ENCODE measurements at regions not wholly inside any gene's neighbourhood (a gene's known extent, or its start where the extent isn't known, plus 50 kb on each side); places are given as distances from the start of the nearest gene placed in this dataset.

GRCh38 chr11:19405966-19406365, 165.2 kb upstream of the E2F8 start (continued):
- TF ChIP-seq CHD7 (IDR thresholded peaks at IDR 0.05; ENCODE audit: insufficient replicate concordance, low read length), result no peak
- no peak for TF ChIP-seq POLR2A (IDR thresholded peaks at IDR 0.05; ENCODE audit: control extremely low read depth in 1 of 2, low read depth in 2 of 2, low read length in 2 of 2)
- no peak for TF ChIP-seq JUN (IDR thresholded peaks at IDR 0.05; ENCODE audit: low read depth, low read length)
- TF ChIP-seq RAD21 (IDR thresholded peaks at IDR 0.05 in 1 of 2, conservative IDR thresholded peaks at IDR 0.05 in 1 of 2; ENCODE audit: low read depth in 2 of 2, low read length in 2 of 2), result no peak
- TF ChIP-seq RBBP5 (IDR thresholded peaks at IDR 0.05; ENCODE audit: borderline replicate concordance, low read depth, low read length), result no peak
- peak; percentile 61 for TF ChIP-seq MAX (IDR thresholded peaks at IDR 0.05)
- no peak for TF ChIP-seq CBX8 (IDR thresholded peaks at IDR 0.05; ENCODE audit: borderline replicate concordance, low read depth, low read length)
- peak; percentile 87 for TF ChIP-seq E2F6 (IDR thresholded peaks at IDR 0.05)
- TF ChIP-seq POU5F1 (IDR thresholded peaks at IDR 0.05; ENCODE audit: low read depth, low read length), result no peak
